ENCODE measurements at regions not wholly inside any gene's neighbourhood (a gene's known extent, or its start where the extent isn't known, plus 50 kb on each side); places are given as distances from the start of the nearest gene placed in this dataset.

GRCh38 chr3:171953301-171954022 is 85.9 kb upstream of the FNDC3B start:
- ATAC-seq (peak; percentile 48), DNase-seq (ENCODE audit: low spot score) (no peak)
- intact Hi-C loops (cut with DNase I) = no loop called here

- DNase-seq (ENCODE audit: low spot score) = no peak
- no peak for ATAC-seq
- intact Hi-C loops (cut with DNase I) = no loop called here
Observed at GRCh38 chr3:171954690-171955383, 84.5 kb upstream of the FNDC3B start.

- ATAC-seq (no peak), DNase-seq (ENCODE audit: low spot score) (no peak)
- intact Hi-C loops (cut with DNase I) = no loop called here
Observed at GRCh38 chr3:171955598-171955997, 83.8 kb upstream of the FNDC3B start.

GRCh38 chr3:171956181-171956683 is 83.1 kb upstream of the FNDC3B start:
- peak; percentile 63 for DNase-seq (ENCODE audit: low spot score)
- peak; percentile 80 for ATAC-seq
- intact Hi-C loops (cut with DNase I) = no loop called here

GRCh38 chr3:171956705-171957104 is 82.7 kb upstream of the FNDC3B start:
- ATAC-seq (peak; percentile 21), DNase-seq (ENCODE audit: low spot score) (no peak)
- intact Hi-C loops (cut with DNase I) = no loop called here

GRCh38 chr3:171959532-171960089 is 79.8 kb upstream of the FNDC3B start:
- intact Hi-C loops (cut with DNase I) = no loop called here

GRCh38 chr3:171960159-171960558 is 79.2 kb upstream of the FNDC3B start:
- intact Hi-C loops (cut with DNase I) = no loop called here
- ATAC-seq (no peak), DNase-seq (ENCODE audit: low spot score) (no peak)

More at GRCh38 chr3:171959532-171960089, 79.8 kb upstream of the FNDC3B start:
- no peak for ATAC-seq
- DNase-seq (ENCODE audit: low spot score) = no peak

GRCh38 chr3:171962137-171962720 is 77.1 kb upstream of the FNDC3B start:
- ATAC-seq = no peak
- intact Hi-C loops (cut with DNase I) = no loop called here
- no peak for DNase-seq (ENCODE audit: low spot score)

- ATAC-seq (no peak), DNase-seq (ENCODE audit: low spot score) (no peak)
- intact Hi-C loops (cut with DNase I) = no loop called here
Observed at GRCh38 chr3:171963546-171963945, 75.8 kb upstream of the FNDC3B start.

GRCh38 chr3:171965067-171965712 is 74.2 kb upstream of the FNDC3B start:
- no peak for ATAC-seq
- intact Hi-C loops (cut with DNase I) = no loop called here
- no peak for DNase-seq (ENCODE audit: low spot score)

- intact Hi-C loops (cut with DNase I) = no loop called here
- ATAC-seq (no peak), DNase-seq (ENCODE audit: low spot score) (no peak)
Observed at GRCh38 chr3:171966533-171967136, 72.7 kb upstream of the FNDC3B start.

GRCh38 chr3:171967137-171967783 is 72.1 kb upstream of the FNDC3B start:
- peak; percentile 88 for ATAC-seq
- intact Hi-C loops (cut with DNase I) = no loop called here
- DNase-seq (ENCODE audit: low spot score) = no peak

- DNase-seq (ENCODE audit: low spot score) = peak; percentile 75
- ATAC-seq = peak; percentile 69
Observed at GRCh38 chr3:171967932-171968678, 71.3 kb upstream of the FNDC3B start.

GRCh38 chr3:171970301-171970788 is 69.0 kb upstream of the FNDC3B start:
- intact Hi-C loops (cut with DNase I) = no loop called here
- ATAC-seq (no peak), DNase-seq (ENCODE audit: low spot score) (no peak)

More at GRCh38 chr3:171967932-171968678, 71.3 kb upstream of the FNDC3B start:
- intact Hi-C loops (cut with DNase I) = no loop called here

- ATAC-seq (no peak), DNase-seq (ENCODE audit: low spot score) (no peak)
- intact Hi-C loops (cut with DNase I) = no loop called here
Observed at GRCh38 chr3:171971919-171972514, 67.4 kb upstream of the FNDC3B start.

- ATAC-seq (peak; percentile 92), DNase-seq (ENCODE audit: low spot score) (peak; percentile 82)
- intact Hi-C loops (cut with DNase I) = no loop called here
Observed at GRCh38 chr3:171972871-171973348, 66.5 kb upstream of the FNDC3B start.

Data from sciatic nerve (tissue), 2 donors.